OCI-LY1 (cell line): ENCODE measurements at regions not wholly inside any gene's neighbourhood (a gene's known extent, or its start where the extent isn't known, plus 50 kb on each side); places are given as distances from the start of the nearest gene placed in this dataset.

Experiments used
- H2AFZ ChIP-seq: fragments of 200-600 bp; sonication (generic), shearing (Covaris generic); 2 replicates; pipeline ENCODE4 v1.6.0; 2014; ENCODE audit warnings: antibody characterized with exemption, mild to moderate bottlenecking, low read length
- H3F3A ChIP-seq: fragments of 200-600 bp; sonication (generic), shearing (Covaris generic); 2 replicates; pipeline ENCODE4 v1.6.0; 2014; ENCODE audit warnings: mild to moderate bottlenecking, antibody characterized with exemption, low read length, moderate library complexity; ENCODE audit not compliant: insufficient read depth
- H3K27ac ChIP-seq: fragments of 200-600 bp; sonication (generic); 2 replicates; pipeline ENCODE4 v1.5.1; 2014; ENCODE audit warnings: low read length, mixed run types, mild to moderate bottlenecking, low read depth; ENCODE audit not compliant: poor library complexity, severe bottlenecking
- H3K27me3 ChIP-seq: fragments of 200-600 bp; sonication (generic); 2 replicates; pipeline ENCODE4 v1.6.0; 2014; ENCODE audit warnings: antibody characterized with exemption, mild to moderate bottlenecking, low read length, moderate library complexity; ENCODE audit not compliant: insufficient read depth
- H3K36me3 ChIP-seq: fragments of 200-600 bp; sonication (generic); 2 replicates; pipeline ENCODE4 v1.6.1; 2014; ENCODE audit warnings: mild to moderate bottlenecking, antibody characterized with exemption, low read length, moderate library complexity, mixed read lengths; ENCODE audit not compliant: insufficient read depth
- H3K4me1 ChIP-seq: fragments of 200-600 bp; sonication (generic); 2 replicates; pipeline ENCODE4 v1.5.1; 2014; ENCODE audit warnings: mild to moderate bottlenecking, low read length, moderate library complexity; ENCODE audit not compliant: insufficient read depth, severe bottlenecking
- H3K4me2 ChIP-seq: fragments of 200-600 bp; sonication (generic), shearing (Covaris generic); 2 replicates; pipeline ENCODE4 v1.6.1; 2014; ENCODE audit warnings: low read length
- H3K4me3 ChIP-seq: fragments of 200-600 bp; sonication (generic); 2 replicates; pipeline ENCODE4 v1.5.1; 2014; ENCODE audit warnings: low read length, low read depth, mild to moderate bottlenecking, mixed read lengths; ENCODE audit not compliant: poor library complexity, severe bottlenecking
- H3K79me2 ChIP-seq: fragments of 200-600 bp; shearing (Covaris generic); 2 replicates; pipeline ENCODE4 v1.6.1; 2016; ENCODE audit warnings: mixed run types, low read length, mixed read lengths; ENCODE audit not compliant: insufficient read depth
- H3K9ac ChIP-seq: fragments of 200-600 bp; sonication (generic), shearing (Covaris generic); 2 replicates; pipeline ENCODE4 v1.6.1; 2014; ENCODE audit warnings: mild to moderate bottlenecking, low read length, mixed read lengths
- H3K9me2 ChIP-seq: fragments of 200-600 bp; sonication (generic), shearing (Covaris generic); 2 replicates; pipeline ENCODE4 v1.6.1; 2014; ENCODE audit warnings: low read depth, mild to moderate bottlenecking, low read length, mixed read lengths
- H3K9me3 ChIP-seq: fragments of 200-600 bp; shearing (Covaris generic); 2 replicates; pipeline ENCODE4 v1.6.1; 2014; ENCODE audit warnings: low read length, mixed read lengths
- H4K20me1 ChIP-seq: fragments of 200-600 bp; sonication (generic), shearing (Covaris generic); 2 replicates; pipeline ENCODE4 v1.6.0; 2016; ENCODE audit warnings: mild to moderate bottlenecking, low read length; ENCODE audit not compliant: insufficient read depth
- EZH2 ChIP-seq: fragments of 200-600 bp; sonication (generic), shearing (Covaris generic); IDR thresholded peaks from 2 replicates; pipeline ENCODE4 v1.8.0; 2017; ENCODE audit warnings: borderline replicate concordance, mixed run types, mild to moderate bottlenecking, antibody characterized with exemption, low read length, moderate library complexity, mixed read lengths
- TF ChIP-seq, protein P1 (sequence below): fragments of 200-600 bp; sonication (generic), shearing (Covaris generic); IDR thresholded peaks from 2 replicates; pipeline ENCODE4 v1.5.1; 2017; ENCODE audit warnings: mild to moderate bottlenecking, antibody characterized with exemption, low read length, moderate library complexity, mixed read lengths

DNA sequence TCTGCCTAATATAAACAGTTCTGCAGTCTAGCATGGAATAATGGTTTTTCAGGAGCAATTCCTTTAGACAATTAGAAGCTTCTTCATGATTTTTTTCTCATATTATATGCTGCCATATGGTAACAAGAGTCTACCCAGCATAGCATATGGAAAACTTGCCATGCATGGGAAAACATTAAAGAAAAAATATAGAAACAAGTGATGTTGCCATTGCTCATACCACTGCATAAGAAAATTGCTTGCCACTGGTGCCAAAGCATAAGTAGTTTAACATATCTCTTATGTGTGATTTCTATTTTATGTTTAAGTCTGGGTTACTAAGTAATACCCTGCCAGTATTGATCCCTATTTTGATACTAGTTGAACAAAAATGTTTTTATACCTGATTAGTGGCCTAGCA is 171.2 kb downstream of the CCDC59 start:
- Histone ChIP-seq H3K36me3 (no peaks in the 10 kb centered on the region), H4K20me1 (no peaks in the 10 kb centered on the region), H3K79me2 (no peaks in the 10 kb centered on the region), H2AFZ (no peak overlapping the region), H3K4me3 (no peak overlapping the region), H3K27ac (no peak overlapping the region), H3F3A (no peaks in the 10 kb centered on the region), H3K4me2 (no peak overlapping the region), H3K4me1 (no peaks in the 10 kb centered on the region), H3K9ac (no peak overlapping the region), H3K9me3 (no peaks in the 10 kb centered on the region), H3K27me3 (no peaks in the 10 kb centered on the region), H3K9me2 (no peaks in the 10 kb centered on the region)
- TF ChIP-seq EZH2, result no peak
- TF ChIP-seq, protein P1, sequence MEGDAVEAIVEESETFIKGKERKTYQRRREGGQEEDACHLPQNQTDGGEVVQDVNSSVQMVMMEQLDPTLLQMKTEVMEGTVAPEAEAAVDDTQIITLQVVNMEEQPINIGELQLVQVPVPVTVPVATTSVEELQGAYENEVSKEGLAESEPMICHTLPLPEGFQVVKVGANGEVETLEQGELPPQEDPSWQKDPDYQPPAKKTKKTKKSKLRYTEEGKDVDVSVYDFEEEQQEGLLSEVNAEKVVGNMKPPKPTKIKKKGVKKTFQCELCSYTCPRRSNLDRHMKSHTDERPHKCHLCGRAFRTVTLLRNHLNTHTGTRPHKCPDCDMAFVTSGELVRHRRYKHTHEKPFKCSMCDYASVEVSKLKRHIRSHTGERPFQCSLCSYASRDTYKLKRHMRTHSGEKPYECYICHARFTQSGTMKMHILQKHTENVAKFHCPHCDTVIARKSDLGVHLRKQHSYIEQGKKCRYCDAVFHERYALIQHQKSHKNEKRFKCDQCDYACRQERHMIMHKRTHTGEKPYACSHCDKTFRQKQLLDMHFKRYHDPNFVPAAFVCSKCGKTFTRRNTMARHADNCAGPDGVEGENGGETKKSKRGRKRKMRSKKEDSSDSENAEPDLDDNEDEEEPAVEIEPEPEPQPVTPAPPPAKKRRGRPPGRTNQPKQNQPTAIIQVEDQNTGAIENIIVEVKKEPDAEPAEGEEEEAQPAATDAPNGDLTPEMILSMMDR, result no peak

DNA sequence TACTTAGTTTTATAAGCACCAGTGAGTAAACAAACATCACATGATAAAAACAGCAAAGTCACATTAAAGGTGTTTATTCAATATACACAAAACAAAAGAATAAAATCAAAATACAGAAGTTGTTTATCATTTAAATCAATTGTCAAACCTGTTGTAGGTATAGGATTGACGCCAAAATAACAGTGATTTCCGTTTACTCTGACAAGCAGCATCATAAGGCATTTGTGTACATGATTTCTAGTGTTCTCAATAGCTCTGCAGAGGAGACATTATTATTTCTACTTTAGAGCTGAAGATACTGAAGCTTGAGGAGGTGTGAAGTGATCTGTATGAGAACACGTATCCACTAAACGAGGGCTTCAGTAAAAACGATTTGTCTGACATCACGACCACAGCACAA is 171.9 kb downstream of the CCDC59 start:
- Histone ChIP-seq H3K9ac (no peak overlapping the region), H3K4me1 (no peaks in the 10 kb centered on the region), H2AFZ (no peak overlapping the region), H3K4me3 (no peak overlapping the region), H4K20me1 (no peaks in the 10 kb centered on the region), H3K4me2 (no peak overlapping the region), H3F3A (no peaks in the 10 kb centered on the region), H3K27ac (no peak overlapping the region), H3K27me3 (no peaks in the 10 kb centered on the region), H3K9me2 (no peaks in the 10 kb centered on the region), H3K79me2 (no peaks in the 10 kb centered on the region), H3K36me3 (no peaks in the 10 kb centered on the region), H3K9me3 (no peaks in the 10 kb centered on the region)
- TF ChIP-seq, protein P1, result no peak

DNA sequence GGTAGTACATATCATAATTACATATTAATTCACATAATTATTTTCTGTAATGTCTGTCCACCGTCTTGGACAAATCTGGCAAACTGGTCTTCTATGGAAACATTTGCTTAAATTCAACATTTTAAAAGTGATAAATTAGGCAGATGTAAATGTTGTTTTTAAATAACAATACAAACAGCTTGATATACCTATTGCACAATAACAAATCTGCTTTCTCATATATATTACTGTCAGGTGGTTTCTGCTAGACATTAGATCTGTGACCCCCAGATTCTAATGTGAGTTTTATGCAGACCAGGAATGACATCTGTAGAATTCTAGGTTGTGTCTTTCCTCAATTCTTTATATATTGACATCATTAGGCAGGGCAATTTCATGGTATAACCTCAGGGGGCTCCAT is 173.3 kb downstream of the CCDC59 start:
- no peak overlapping the region for H3K27ac ChIP-seq
- H3K9me2 ChIP-seq, result no peaks in the 10 kb centered on the region
- H3K4me1 ChIP-seq, result no peaks in the 10 kb centered on the region
- no peaks in the 10 kb centered on the region for H3K9me3 ChIP-seq
- H3K36me3 ChIP-seq, result no peaks in the 10 kb centered on the region
- no peak overlapping the region for H3K4me3 ChIP-seq
- no peak overlapping the region for H2AFZ ChIP-seq
- H3K27me3 ChIP-seq, result no peaks in the 10 kb centered on the region
- no peaks in the 10 kb centered on the region for H4K20me1 ChIP-seq
- TF ChIP-seq EZH2, result no peak
- TF ChIP-seq, protein P1, result no peak
- H3K9ac ChIP-seq, result no peak overlapping the region
- H3K4me2 ChIP-seq, result no peak overlapping the region
- H3F3A ChIP-seq, result no peaks in the 10 kb centered on the region
- H3K79me2 ChIP-seq, result no peaks in the 10 kb centered on the region
